ENCODE measurements at regions not wholly inside any gene's neighbourhood (a gene's known extent, or its start where the extent isn't known, plus 50 kb on each side); places are given as distances from the start of the nearest gene placed in this dataset.
A peak's percentile ranks its signal among the peaks of the same experiment; 100 is the strongest.

DNA sequence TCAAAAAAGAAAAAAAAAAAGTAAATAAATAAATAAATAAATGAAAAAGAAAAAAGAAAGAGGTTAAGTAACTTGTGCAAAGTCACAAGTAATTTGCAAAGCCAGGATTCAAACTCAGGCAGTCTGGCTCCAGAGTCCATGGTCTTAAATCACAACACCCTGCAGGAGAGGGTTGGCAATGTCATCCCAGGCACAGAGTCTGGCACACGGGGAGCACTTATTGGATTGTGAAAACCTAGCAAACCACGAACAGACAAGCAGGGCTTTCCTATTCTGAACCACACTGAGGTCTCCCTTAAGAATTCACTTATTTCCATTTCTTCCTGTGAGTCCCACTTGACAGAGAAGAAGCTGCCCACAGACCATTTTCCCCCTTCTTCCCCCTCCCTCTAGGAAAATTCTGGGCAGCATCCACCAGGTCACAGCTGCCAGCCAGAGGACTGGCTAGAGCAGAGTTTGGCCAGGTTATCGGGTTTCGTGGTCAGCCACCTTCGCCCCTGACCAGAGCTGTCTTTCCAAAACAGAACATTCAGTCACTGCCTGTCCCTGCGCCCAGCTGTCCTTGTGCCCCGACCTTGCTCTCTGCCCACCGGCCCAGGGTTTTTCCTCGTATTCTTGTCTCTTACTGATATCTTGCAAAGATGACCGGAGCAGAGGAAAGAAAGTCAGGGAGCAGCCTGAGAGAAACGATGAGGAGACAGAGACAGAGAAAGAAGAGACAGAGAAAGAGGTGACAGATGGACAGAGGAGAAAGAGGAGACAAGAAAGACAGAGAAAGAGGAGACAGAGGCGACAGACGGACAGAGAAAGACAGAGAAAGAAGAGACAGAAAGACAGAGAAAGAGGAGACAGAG, 106.4 kb upstream of the PTPN1 start:
- H3K27ac ChIP-seq, result no peak overlapping the region
- H3K9me2 ChIP-seq (ENCODE audit: insufficient read depth), result no peaks in the 10 kb centered on the region
- ChIA-PET POLR2A (ENCODE audit: unreplicated experiment) (no interaction called here), CTCF (no interaction called here)
- H2AFZ ChIP-seq, result no peak overlapping the region
- H3K27me3 ChIP-seq (ENCODE audit: insufficient read depth, low read depth), result no peaks in the 10 kb centered on the region
- no peaks in the 10 kb centered on the region for H3K79me2 ChIP-seq (ENCODE audit: low read depth)
- peak overlapping the region; percentile 43 for H3K4me2 ChIP-seq
- no peaks in the 10 kb centered on the region for H3K36me3 ChIP-seq (ENCODE audit: low read depth)
- H4K20me1 ChIP-seq (ENCODE audit: insufficient read depth), result no peaks in the 10 kb centered on the region
- no peak overlapping the region for H3K4me3 ChIP-seq
- H3K4me1 ChIP-seq (replicated peaks; ENCODE audit: insufficient read depth), result peaks cover 29% of the 10 kb centered on the region
- no peaks in the 10 kb centered on the region for H3K9me3 ChIP-seq (ENCODE audit: insufficient read depth, low read depth)
- intact Hi-C loops (cut with micrococcal nuclease; ENCODE audit: unreplicated experiment), result no loop called here
- peak in 1 of 2 experiments; percentile 19 for DNase-seq
- BruUV-seq (replicated peaks), result no TSS peak
- H3F3A ChIP-seq (ENCODE audit: insufficient read depth, low read depth), result peaks cover 35% of the 10 kb centered on the region
- TF ChIP-seq, protein P1, sequence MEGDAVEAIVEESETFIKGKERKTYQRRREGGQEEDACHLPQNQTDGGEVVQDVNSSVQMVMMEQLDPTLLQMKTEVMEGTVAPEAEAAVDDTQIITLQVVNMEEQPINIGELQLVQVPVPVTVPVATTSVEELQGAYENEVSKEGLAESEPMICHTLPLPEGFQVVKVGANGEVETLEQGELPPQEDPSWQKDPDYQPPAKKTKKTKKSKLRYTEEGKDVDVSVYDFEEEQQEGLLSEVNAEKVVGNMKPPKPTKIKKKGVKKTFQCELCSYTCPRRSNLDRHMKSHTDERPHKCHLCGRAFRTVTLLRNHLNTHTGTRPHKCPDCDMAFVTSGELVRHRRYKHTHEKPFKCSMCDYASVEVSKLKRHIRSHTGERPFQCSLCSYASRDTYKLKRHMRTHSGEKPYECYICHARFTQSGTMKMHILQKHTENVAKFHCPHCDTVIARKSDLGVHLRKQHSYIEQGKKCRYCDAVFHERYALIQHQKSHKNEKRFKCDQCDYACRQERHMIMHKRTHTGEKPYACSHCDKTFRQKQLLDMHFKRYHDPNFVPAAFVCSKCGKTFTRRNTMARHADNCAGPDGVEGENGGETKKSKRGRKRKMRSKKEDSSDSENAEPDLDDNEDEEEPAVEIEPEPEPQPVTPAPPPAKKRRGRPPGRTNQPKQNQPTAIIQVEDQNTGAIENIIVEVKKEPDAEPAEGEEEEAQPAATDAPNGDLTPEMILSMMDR (conservative IDR thresholded peaks at IDR 0.05), result no peak
- TF ChIP-seq EZH2 (IDR thresholded peaks at IDR 0.05; ENCODE audit: low read depth), result no peak

DNA sequence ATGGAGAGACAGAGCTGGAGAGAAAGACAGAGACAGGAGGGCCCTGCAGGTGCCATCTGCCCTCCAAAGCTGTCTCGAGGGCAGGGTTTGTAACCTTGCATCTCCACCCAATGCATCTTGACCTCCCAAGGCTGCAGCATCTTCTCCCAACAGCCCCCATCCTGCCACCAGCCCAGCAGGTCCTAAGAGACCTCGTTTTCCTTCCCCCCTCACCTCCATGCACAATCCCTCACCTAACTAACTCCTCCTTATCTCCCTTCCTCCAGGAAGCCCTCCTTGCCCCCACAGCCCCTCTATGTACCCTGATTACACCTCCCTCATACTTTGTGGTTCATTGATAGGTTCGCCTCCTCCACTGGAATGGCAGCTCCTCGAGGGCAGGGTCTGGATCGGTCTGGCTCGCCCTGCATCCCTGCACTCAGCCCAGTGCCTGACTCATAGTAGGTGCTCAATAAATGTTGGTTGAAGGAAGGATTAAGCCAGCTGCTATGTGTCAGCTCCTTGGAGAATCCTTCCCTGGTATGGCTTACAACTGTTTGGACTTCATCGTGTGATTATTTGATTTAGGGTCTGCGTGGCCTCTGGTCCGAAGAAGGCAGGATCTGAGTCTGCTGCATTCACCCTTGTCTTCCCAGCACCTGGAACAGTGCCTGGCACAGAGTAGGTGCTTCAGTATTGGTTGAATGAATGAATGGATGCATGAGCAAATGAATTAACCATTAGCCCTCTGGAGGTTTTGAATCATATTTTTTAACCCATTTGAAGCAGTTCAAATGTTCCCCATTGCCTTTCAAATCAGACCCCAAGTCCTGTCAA, 105.6 kb upstream of the PTPN1 start:
- DNase-seq, result no peak
- ChIA-PET CTCF (no interaction called here), POLR2A (ENCODE audit: unreplicated experiment) (no interaction called here)
- Histone ChIP-seq H3K27ac (no peak overlapping the region), H3K4me1 (replicated peaks; ENCODE audit: insufficient read depth) (peaks cover 21% of the 10 kb centered on the region), H4K20me1 (ENCODE audit: insufficient read depth) (no peaks in the 10 kb centered on the region), H3K4me3 (no peak overlapping the region), H3F3A (ENCODE audit: insufficient read depth, low read depth) (peaks cover 28% of the 10 kb centered on the region), H3K9me3 (ENCODE audit: insufficient read depth, low read depth) (no peaks in the 10 kb centered on the region), H3K36me3 (ENCODE audit: low read depth) (no peaks in the 10 kb centered on the region), H3K9me2 (ENCODE audit: insufficient read depth) (no peaks in the 10 kb centered on the region), H3K27me3 (ENCODE audit: insufficient read depth, low read depth) (no peaks in the 10 kb centered on the region), H3K79me2 (ENCODE audit: low read depth) (no peaks in the 10 kb centered on the region), H3K4me2 (0 out of 2 replicates have a peak overlapping the region, but pooled peaks have one; percentile 43), H2AFZ (no peak overlapping the region)
- no TSS peak for BruUV-seq (replicated peaks)
- intact Hi-C loops (cut with micrococcal nuclease; ENCODE audit: unreplicated experiment), result no loop called here
- TF ChIP-seq, protein P1 (conservative IDR thresholded peaks at IDR 0.05), result no peak
- TF ChIP-seq EZH2 (IDR thresholded peaks at IDR 0.05; ENCODE audit: low read depth), result no peak

DNA sequence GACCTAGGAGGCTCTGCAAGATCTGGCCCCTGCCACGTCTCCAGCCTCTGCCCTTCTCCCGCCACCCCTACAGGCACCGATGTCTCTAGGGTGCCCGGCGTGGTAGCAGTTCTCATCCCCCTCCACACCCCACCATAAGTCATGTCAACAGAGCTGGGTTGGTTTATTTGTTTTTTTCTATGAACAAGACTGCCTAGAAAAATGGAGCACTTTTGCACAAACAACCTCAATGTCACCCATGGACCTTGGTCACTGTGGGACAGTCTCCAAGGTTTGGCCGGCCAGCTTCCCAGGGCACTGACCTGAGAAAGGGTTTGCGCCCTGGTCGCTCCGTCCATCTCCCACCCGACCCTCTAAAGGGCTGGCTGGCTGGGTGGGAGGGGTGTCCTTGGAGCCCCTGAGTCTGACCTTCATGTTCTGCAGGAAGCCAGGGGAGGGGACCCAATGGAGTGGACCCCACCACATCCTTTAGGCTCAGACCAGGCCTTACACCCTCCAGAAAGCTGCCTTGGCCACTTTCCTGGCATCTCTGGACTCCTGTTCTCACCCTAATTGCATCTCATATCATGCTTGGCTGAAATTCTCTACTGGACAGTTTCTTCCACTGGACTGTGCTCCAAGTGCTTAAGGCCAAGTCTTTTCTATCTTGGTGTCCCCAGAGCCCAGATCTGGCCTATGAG, 104.8 kb upstream of the PTPN1 start:
- BruUV-seq (replicated peaks), result no TSS peak
- ChIA-PET POLR2A (ENCODE audit: unreplicated experiment) (no interaction called here), CTCF (no interaction called here)
- no peak overlapping the region for H3K27ac ChIP-seq
- no peaks in the 10 kb centered on the region for H3K9me3 ChIP-seq (ENCODE audit: insufficient read depth, low read depth)
- no peak overlapping the region for H3K4me2 ChIP-seq
- intact Hi-C loops (cut with micrococcal nuclease; ENCODE audit: unreplicated experiment), result no loop called here
- no peaks in the 10 kb centered on the region for H3K36me3 ChIP-seq (ENCODE audit: low read depth)
- no peaks in the 10 kb centered on the region for H3K9me2 ChIP-seq (ENCODE audit: insufficient read depth)
- peaks cover 22% of the 10 kb centered on the region for H3F3A ChIP-seq (ENCODE audit: insufficient read depth, low read depth)
- H3K4me1 ChIP-seq (replicated peaks; ENCODE audit: insufficient read depth), result peaks cover 14% of the 10 kb centered on the region
- H3K27me3 ChIP-seq (ENCODE audit: insufficient read depth, low read depth), result no peaks in the 10 kb centered on the region
- H3K79me2 ChIP-seq (ENCODE audit: low read depth), result no peaks in the 10 kb centered on the region
- H4K20me1 ChIP-seq (ENCODE audit: insufficient read depth), result no peaks in the 10 kb centered on the region
- no peak for TF ChIP-seq EZH2 (IDR thresholded peaks at IDR 0.05; ENCODE audit: low read depth)
- TF ChIP-seq, protein P1 (conservative IDR thresholded peaks at IDR 0.05), result no peak
- no peak overlapping the region for H2AFZ ChIP-seq
- no peak overlapping the region for H3K4me3 ChIP-seq
- no peak for DNase-seq

Measured in PC-9 (cell line).